Suppressor macrophage (primary cell): ENCODE measurements at regions not wholly inside any gene's neighbourhood (a gene's known extent, or its start where the extent isn't known, plus 50 kb on each side); places are given as distances from the start of the nearest gene placed in this dataset.
"Not testable (repeated sequence)": the region's sequence is repeated elsewhere in the genome, so short reads cannot be mapped to it uniquely, and the experiment has no call there.

Experiments used
- DNase-seq, 4 experiments: peaks; one replicate each; pipeline ENCODE4 v3.0.0-alpha.2; 2020 to 2022

DNA sequence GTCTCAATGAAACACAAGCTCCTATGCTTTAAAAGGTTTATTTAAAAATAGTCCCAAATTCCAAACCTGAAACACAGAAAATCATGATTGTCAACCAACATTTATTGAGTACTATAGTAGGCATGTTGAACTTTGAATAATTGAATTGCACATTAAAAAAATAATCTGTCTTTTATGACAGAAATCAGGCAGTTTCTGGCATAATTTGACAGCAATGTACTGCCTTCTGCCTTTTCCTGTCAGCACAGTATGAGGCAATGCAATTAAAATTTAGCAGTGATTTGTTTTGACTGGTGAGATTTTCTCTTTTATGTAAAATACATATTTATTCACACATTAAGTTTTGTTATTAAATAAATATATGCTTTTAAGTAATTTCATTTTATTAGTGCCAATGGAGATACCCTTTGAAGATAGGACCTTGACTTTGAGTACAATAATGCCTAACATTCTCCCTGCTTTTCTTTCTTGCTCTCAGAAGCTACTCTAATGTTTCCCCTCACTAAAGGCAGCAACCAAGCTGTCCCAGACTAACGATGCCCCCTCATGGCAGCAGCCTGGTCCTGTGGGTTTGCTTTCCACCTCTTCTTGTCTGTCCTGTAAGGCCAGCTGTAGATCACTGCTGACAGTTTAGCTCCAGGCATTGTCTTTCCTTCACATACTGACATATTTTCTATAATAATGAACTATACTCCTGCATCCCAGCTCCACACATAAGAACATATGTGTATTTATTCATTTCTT is 346.7 kb downstream of the IL20RB start:
- no peak for DNase-seq

DNA sequence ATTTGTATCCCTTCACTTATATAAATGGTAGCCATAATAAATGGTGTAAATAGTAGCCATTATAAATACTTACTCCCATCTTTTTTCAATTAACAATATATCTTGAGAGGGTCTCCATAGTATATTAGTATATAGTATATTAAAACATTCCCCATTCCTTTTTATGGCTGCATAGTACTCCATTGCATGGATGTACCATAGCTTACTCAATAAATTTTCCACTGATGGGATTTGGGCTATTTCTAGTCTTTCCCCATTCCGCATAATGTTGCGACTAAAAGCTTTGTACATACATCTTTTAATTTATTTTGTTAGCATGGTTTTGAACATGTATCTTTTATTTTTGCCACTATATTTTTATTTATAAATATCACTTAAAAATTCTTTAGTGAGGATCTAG is 366.3 kb downstream of the IL20RB start:
- DNase-seq, result no peak

DNA sequence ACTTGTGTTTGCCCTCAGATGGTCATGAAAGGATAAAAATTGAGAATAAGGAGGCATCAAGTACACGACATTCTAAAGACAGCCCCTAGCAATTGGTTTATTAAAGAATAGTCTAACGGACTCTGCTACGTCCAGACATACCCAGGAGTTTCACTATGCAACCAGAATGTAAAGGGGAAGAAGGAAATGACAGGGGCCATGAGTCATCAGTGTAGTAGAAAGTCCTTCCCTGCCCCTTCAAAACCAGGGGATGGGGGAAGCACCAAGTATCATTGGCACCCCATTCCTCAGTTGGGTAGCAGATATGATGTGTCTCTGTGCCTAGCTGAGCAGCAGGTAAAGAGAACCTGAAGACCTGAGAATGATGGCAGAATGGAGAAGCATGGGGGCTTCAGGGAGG is 367.4 kb downstream of the IL20RB start:
- no peak for DNase-seq

DNA sequence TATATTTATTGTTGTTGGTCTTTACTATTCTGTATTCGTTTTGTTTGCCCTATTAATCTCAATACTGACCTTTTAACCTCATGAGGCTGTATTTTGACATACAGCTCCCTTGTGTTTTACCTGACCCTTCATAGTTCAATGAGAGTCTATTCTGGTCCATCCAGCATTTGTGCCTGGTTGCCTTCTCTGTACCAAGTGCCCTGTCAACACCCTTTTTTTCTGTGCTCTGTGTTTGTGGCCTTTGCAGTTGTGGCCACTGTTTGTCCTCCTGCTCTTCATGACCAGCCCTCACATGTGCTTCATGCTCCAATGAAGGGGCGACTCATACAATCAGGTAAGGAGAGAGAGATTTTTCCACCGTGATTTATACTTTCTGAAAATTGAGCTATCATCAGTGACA is 368.2 kb downstream of the IL20RB start:
- DNase-seq, result no peak

DNA sequence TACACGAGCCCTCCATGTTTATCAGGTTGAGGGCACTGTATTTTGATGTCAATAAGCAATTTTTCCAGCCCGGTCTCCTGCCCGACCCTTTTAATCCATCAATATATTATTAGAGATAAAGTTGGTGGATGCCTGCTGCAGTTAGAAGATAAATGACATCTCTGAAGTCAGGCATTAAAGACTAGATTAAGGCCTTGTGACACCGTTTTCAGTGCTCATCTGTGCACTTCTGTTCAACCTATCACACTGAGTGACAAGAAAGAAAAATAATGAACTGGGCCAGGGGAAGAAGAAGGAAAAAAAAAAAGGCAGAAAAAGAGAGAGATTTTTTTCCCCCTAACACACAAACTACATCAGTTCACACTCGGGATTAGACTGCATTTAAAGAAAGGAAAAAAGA is 371.8 kb downstream of the IL20RB start:
- no peak for DNase-seq

DNA sequence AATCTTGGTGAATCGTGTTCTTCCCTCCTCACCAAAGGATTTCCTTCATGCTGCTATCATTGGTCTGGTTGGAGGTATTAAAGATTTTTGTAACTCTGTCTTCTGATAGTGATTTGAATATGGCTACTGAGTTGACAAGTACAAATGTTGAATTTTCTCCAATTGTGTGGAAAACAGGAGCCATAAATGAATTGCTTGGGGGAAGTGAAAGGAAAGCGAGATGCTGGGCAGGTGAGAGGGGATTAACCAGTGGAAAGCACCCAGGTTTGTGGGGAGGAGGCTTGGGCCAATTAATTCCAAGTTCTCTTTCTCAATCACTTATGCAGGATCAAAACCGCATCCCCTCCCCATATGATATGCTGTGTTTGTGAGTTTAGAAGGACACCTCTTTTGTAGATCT is 372.5 kb downstream of the IL20RB start:
- no peak for DNase-seq

DNA sequence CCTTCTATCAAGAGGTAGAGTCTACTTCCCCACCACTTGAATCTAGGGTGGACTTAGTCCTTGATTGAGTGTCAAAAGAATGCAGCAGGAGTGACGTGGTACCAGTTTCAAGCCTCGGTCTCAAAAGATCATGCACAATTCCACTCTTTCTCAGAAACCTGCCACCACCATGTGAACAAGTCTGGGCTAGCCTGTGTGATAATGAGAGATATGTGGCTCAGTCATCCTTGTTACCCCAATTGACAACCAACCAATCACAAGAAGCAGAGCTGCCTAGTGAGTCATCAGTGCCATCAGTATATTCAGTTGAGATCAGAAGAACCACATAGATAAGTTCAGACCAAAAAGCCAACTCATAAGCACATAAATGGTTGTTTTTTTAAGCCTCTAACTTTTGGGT is 374.5 kb downstream of the IL20RB start:
- DNase-seq, result no peak

DNA sequence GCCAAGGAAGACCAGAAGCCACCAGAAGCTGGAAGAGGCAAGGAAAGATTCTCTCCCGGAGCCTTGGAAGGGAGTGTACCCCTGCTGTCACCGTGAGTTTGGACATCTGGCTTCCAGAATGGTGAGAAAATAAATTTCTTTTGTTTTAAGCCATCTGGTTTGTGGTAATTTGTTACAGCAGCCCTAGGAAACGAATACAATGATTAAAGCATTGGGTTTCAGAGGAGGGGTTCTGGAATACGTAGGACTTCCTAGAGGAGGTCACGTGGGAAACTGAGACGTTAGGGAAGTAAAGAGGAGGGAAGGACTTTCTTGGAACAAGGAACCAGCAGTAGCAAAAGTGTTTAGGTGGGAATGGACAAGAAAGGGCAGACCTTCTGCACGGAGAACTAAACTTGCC is 377.7 kb downstream of the IL20RB start:
- no peak for DNase-seq

DNA sequence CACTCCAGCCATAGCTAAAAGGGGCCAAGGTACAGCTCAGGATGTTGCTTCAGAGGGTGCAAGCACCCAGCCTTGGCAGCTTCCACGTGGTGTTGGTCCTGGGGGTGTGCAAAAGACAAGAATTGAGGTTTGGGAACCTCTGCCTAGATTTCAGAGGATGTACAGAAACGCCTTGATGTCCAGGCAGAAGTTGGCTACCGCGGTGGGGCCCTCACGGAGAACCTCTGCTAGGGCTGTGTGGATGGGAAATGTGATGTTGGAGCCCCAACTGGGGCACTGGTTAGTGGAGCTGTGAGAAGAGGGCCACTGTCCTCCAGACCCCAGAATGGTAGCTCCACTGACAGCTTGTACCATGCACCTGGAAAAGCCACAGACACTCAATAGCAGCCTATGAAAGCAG is 380.6 kb downstream of the IL20RB start:
- not testable (repeated sequence) for DNase-seq

DNA sequence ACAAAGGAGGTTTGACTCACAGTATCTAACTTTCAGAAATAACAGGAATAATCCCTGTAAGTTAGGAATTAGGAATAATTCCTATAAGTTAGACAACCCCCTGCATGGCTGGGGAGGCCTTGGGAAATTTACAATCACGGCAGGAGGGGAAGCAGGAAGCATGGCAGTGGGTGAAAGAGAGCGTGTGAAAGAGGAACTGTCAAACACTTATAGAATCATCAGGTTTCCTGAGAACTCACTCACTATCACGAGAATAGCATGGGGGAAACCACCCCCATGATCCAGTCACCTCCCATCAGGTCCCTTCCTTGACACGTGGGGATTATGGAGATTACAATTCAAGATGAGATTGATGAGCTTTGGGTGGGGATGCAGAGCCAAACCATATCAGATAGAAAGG is 385.5 kb downstream of the IL20RB start:
- peak in 2 of 4 experiments; percentile 8 to 11 for DNase-seq

DNA sequence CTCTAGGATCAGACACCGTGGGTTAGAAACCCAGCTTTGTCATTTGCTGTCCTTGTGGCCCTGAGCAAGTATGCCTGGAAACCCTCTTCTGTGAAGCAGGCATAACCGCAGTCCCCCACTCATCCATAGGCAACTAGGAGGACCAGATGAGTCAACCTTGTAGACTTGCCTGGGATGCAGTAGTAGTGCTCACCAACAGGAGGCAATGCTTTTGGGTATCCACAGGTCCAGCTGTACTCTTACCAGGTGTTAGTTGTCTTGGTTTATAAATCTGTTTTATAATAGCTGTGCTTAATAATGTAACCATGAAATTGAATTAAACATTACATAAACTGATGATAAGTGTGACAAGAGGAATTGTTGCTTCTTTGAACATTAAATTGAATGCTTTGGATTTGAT is 389.3 kb downstream of the IL20RB start:
- no peak for DNase-seq

DNA sequence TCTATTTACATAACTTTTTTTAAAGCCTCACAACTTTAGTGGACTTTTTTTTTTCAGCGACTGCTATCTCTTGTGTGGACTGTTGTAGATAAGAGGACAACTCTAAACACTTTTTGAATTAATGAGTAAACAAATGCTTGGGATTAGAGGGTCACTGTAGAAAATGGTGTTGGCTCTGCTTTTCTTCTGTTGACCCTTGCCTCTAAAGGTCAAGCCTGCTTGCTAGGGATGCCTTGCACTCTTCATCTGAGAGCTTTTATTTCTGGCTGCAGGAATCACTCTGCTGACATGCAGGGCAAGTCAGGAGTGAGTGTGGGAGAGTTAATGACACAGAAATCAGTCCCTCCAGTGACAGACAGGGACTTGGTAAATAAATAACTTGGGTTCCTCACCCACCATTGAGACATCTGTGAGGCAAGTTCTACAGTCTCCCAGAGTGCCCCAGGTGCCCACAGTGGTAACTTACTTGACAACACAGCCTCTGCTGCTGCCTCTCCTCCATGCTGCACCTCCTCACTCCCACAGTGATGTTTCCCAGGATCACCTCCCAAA is 390.1 kb downstream of the IL20RB start:
- no peak for DNase-seq

DNA sequence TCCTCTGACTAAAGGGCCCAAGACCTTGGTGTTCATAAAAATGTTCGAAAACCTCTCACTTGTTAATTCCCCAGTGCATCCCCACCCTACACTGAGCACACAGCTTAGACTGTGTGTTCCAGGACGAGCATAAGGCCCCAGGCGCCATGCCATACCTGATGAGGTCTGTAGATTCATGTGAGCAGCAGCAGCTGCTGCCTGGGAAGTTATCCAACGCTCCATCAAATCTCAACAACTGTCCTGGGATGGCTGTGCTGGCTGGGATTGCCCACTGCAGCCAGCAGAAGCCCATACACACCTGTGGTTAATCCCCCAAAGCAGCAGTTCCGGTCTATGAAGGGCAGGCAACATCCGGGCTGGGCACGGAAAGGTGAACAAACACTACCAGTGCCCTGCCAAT is 391.2 kb downstream of the IL20RB start:
- DNase-seq, result no peak

DNA sequence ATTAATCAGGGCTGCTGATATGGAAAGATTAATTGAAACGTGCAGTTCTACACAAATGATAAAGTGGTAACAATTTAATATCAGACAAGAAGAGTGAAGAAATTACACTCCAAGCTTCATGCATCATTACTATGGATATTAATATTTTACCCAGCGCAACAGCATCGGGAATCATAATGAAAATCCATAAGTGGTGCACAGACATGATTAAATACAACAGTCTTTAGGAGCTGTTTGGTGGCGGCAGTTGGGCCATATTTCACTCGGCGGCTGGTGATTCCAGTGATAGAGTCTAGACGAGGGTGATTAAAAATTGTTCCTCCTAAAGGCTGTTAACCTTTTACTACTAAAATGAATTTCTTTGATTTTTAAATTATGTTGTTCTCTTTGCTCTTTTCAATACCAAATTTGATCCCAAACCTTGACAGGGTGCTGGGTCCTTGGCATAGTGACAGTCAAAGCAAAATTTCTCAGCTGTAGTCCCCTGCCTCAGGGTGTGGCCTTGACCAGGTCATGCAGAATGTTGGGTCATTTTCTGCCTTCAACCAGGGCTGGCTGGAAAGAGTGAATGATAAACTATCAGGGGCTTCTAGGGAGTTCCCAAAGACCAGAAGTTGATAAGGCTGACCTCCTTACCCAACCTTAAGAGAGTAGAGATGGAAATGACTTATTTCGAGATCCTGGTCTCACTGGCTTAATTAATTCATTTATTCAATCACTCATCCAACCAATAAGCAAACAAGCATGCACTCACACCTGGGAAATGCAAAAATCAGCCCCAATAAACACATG is 392.0 kb downstream of the IL20RB start:
- no peak for DNase-seq

DNA sequence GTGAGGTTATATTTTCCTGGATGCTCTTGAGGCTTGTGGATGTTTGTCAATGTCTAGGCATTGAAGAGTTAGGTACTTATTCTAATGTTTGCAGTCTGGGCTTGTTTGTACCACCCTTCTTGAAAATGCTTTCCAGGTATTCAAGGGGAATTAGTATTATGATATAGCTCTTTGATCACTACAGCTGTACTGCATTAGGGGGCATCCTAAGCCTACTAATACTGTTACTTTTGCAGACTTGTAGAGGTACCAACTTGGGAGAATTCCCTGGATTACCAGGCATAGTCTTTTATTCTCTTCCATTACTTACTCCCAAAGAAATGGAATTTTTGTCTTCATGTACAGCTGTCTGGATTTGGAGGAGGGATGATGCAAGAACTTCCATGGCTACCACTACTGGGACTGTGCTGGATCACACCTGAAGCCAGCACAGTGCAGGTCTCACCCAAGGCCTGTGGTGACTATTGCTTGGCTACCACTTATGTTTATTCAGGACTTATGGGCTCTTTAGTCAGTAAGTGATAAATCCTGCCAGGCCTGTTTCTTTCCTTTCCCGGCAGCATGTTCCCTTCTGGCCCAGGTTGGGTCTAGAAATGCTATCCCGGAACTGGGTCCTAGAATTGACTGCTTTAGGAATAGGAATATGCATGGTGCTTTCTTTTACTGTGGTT is 402.9 kb downstream of the IL20RB start:
- no peak for DNase-seq

DNA sequence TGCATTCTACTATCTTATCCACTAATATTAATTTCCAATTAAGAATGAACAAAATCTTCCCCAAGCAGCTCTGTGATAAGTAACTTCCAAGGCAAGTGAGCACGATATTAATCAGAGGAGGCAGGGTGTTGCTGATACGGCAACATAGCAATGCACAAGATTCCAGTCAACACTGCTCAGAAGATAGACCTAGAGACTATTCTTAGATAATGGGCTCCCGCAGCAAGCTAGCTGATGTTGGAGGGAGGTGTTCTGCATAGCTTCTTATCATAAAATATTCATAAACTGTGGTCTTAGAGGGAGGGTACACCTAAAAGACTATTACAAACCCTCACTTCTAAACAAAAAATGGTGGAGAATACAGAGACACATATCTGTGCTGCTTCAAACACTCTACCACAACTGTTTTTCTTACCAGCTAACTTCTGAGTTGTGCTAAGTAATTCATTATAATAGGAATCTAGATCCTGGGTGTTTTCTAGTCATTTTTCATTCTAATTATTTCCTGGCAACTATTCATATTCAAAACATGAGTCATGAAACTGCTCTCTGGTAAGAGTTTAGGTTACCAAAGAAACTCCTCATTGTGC is 382.0 kb upstream of the SOX14 start:
- DNase-seq, result no peak

DNA sequence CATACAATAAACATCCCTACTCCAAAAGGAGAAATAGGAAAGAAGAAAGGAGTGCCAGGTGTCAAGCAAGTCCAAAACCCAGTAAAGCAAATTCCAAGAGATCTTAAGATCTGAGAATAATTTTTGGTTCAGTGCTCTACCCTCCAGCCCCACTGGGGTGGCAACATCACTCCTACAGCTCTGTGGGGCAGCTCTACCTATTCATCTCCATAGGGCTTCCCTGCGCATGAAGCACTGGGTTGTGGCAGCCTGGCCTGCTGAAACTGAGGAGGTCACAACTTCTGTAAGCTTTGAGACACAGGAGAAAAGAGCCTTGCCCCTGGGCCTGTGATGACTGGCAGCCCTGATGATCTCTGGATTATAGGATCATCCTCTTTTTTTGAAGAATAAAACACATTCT is 378.2 kb upstream of the SOX14 start:
- no peak for DNase-seq

DNA sequence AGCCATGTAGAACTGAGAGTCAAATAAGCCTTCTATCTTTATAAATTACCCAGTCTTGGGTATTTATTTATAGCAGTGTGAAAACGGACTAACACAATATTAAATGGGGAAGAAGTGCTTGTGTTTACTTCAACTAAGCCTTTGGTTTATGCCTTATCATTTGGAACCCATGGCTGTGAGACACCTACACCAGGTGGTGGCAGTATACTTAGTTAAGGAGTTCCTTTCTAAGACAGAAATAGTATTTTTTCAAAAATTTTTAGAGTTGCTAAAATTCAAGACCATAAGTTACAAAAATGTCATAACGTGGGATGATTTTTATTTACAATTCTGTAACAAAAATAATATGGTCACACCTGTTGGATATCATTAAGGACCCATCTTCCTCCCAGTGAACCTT is 354.5 kb upstream of the SOX14 start:
- DNase-seq, result no peak

DNA sequence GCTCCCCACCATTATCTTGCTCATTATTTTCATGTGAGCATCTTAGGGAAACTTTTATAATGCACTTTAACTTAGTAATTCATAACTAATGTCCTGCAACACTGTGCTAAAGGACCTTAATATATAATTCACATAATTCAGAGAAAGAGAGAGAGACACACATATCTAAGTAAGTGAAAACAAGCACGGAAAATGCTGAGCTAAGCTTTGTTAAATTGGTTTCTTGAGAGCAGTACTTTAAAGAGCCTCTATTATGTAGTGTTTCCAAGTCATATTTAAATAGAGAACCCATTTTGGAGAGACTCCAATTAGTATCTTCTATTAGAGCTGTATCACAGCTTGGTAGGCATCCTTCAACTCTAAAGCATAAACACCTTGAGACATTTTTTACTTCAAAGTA is 354.1 kb upstream of the SOX14 start:
- no peak for DNase-seq

DNA sequence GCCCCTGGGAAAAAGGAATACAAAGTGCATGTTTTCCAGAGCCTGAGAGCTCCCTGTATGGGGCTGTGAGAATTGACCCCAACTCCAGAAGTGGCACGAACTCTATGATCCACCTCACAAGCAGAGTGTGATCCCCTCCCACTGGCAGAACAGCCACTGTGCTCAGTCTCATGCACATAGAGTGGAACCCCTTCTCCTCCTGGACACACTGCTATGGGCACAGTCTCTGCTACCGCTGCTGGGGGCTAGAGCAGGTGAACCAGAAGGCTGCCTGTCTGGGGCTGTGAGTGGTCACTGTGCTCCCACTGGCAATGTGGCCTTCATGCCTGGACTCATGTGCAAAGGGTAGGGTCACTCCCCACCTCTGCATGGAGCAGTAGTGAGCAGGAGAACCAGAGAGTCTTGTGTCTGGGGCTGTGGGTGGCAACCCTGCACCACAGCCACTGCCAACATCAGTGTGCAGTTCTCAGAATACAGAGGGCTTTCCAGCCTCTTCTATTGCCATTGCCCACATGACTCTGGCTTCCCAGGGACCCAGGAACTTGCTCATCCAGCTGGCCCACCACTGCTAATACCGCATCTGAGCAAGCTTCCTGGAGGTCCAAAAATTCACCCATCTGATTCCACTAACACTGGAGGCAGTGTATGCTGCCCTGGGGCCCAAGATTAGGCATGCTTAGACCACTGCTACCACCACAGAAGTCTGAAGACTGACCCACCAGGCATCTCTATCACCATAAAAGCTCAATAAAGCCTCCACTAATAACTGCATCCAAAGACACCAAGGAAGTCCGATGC is 343.7 kb upstream of the SOX14 start:
- no peak for DNase-seq

DNA sequence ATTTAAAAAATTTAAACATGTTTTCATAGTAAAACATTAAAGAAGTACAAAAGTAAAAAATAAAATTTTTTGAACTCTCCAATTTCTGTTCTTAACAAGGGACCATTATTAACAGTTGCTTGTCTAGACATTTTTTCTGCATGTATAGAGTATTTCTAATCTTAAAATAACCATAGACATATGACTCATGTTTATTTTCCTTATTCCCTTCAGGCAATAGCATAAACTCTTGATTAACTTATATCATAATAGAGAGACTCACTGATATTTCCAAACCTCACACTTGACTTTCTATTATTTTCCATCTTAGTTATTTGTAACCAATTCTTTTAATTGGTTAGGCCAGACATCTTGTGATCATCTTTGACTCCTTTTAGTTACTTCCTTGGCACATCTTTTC is 325.6 kb upstream of the SOX14 start:
- no peak for DNase-seq

DNA sequence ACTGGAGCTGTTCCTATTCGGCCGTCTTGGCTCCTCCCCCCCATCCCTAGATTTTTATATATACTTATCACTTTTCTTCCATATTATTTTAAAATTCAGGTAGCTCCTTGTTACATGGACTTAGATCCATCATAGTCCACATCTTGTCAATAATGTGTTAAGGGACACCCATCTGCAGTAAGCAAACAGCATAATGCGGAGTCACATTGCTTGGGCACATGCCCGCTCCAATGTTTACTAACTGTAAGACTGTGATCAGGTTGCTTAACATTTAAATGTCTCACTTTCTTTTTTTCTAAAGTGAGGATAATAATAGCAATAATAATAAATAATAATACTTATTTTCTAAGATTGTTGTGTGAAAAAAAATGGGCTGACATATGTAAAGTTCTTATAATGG is 303.2 kb upstream of the SOX14 start:
- no peak for DNase-seq
